Ovary (tissue), 7 donors: ENCODE measurements at regions not wholly inside any gene's neighbourhood (a gene's known extent, or its start where the extent isn't known, plus 50 kb on each side); places are given as distances from the start of the nearest gene placed in this dataset.
A peak's percentile ranks its signal among the peaks of the same experiment; 100 is the strongest.

ENCODE experiments used
- DNase-seq, 5 donors: peaks; one replicate each; pipeline ENCODE4 v3.0.0-alpha.2; 2019 to 2020
- H3K27ac ChIP-seq, 2 donors: fragments of 200-600 bp; one replicate each; pipeline versions ENCODE4 v1.5.1 to v1.8.0; 2019 to 2022
- H3K27me3 ChIP-seq: fragments of 200-600 bp; one replicate; pipeline ENCODE4 v1.8.0; 2022
- H3K36me3 ChIP-seq: fragments of 200-600 bp; sonication (generic); one replicate; pipeline ENCODE4 v1.5.1; 2019
- H3K4me1 ChIP-seq: one replicate; pipeline ENCODE4 v1.8.1; 2013; ENCODE audit warnings: mild to moderate bottlenecking, moderate library complexity; ENCODE audit not compliant: insufficient read depth
- H3K4me3 ChIP-seq: fragments of 200-600 bp; sonication (generic); one replicate; pipeline ENCODE4 v1.5.1; 2017
- H3K9me3 ChIP-seq, 2 donors: fragments of 200-600 bp in 1 of 2; sonication (generic) in 1 of 2; one replicate each; pipeline versions ENCODE4 v1.5.1 to v1.8.1; 2013 to 2019; ENCODE audit warnings: mild to moderate bottlenecking in 1 of 2, moderate library complexity in 1 of 2
- CTCF ChIP-seq, 3 donors: fragments of 450-650 bp in 2 of 3; fragments of 200-600 bp in 1 of 3; IDR thresholded peaks; one replicate each; pipeline versions ENCODE4 v1.5.1 to v1.8.0; 2016 to 2022; ENCODE audit warnings: antibody characterized with exemption in 3 of 3, mild to moderate bottlenecking in 1 of 3
- EP300 ChIP-seq: sonication (generic); formaldehyde crosslinking; IDR thresholded peaks from one replicate; pipeline ENCODE4 v1.6.1; 2017; ENCODE audit warnings: antibody characterized with exemption
- POLR2A ChIP-seq: fragments of 450-650 bp; IDR thresholded peaks from one replicate; pipeline ENCODE4 v1.6.1; 2017; ENCODE audit warnings: antibody characterized with exemption, mild to moderate bottlenecking, moderate library complexity
- WGBS, 3 donors: extraction: QIAGEN DNeasy Blood & Tissue Kit in 1 of 3; methylation state at CpG; one replicate each; pipeline versions ENCODE4 v1.1.5 to v1.1.7; 2013 to 2017; 5-methylcytosine and 5-hydroxymethylcytosine counted together
- intact Hi-C, 4 donors: fragments of 100-400 bp; cut with DNase I; formaldehyde crosslinking; loops; one replicate each; pipeline versions ENCODE4 v1.11.0 to v1.15.1; 2022 to 2023
- donor health status: DM: no; HTN: no; CAD: no; lungs with moderate emphysema.
- donor health status: DM: no; HTN: no; CAD: no.
- donor health status: Bipolar disorder and iron deficiency.
- donor health status: DM: no; HTN: no; CAD: no.
- donor health status: DM: yes; HTN: yes; CAD: no.

GRCh38 chr4:38189445-38189844 lies 229.2 kb downstream of the PTTG2 start:
- peaks cover 5% of the 10 kb centered on the region for H3K4me1 ChIP-seq
- no peaks in the 10 kb centered on the region for H3K36me3 ChIP-seq
- H3K4me3 ChIP-seq, result no peak overlapping the region
- H3K27me3 ChIP-seq, result no peaks in the 10 kb centered on the region
- TF ChIP-seq POLR2A, result no peak
- no peak for TF ChIP-seq CTCF (IDR thresholded peaks at IDR 0.05)
- no peak for TF ChIP-seq EP300
- 33 to 43% (median 43%) methylated on average over 3 of the region's 3 CpGs for WGBS, 3 donors
- DNase-seq, result peak in 1 of 5 donors; percentile 29
- H3K9me3 ChIP-seq, result no peaks in the 10 kb centered on the region
- intact Hi-C loops, result loop anchor here in 2 of 4 donors (10.0 kb wide), 2 partner anchors 125 to 485 kb away; no protein-coding TSS in a partner anchor
- H3K27ac ChIP-seq, result no peak overlapping the region

GRCh38 chr4:38190717-38191178 lies 230.6 kb downstream of the PTTG2 start:
- H3K9me3 ChIP-seq, result no peaks in the 10 kb centered on the region
- peaks cover 5% of the 10 kb centered on the region for H3K4me1 ChIP-seq
- 18 to 26% (median 24%) methylated on average over 4 of the region's 4 CpGs for WGBS, 3 donors
- intact Hi-C loops, result loop anchor here in 1 of 4 donors (10.0 kb wide), 1 partner anchor 134 kb away; no protein-coding TSS in a partner anchor
- H3K27ac ChIP-seq, result peak overlapping the region in 1 of 2 donors; percentile 32
- H3K4me3 ChIP-seq, result no peak overlapping the region
- DNase-seq, result peak in 4 of 5 donors; percentile 24 to 44 (median 36)
- no peaks in the 10 kb centered on the region for H3K27me3 ChIP-seq
- no peak for TF ChIP-seq CTCF (IDR thresholded peaks at IDR 0.05)
- no peak for TF ChIP-seq EP300
- H3K36me3 ChIP-seq, result no peaks in the 10 kb centered on the region

GRCh38 chr4:38192516-38192915 lies 232.3 kb downstream of the PTTG2 start:
- H3K27ac ChIP-seq, result no peak overlapping the region
- no peaks in the 10 kb centered on the region for H3K9me3 ChIP-seq
- 94 to 97% (median 97%) methylated on average over 3 of the region's 3 CpGs for WGBS, 3 donors
- H3K4me1 ChIP-seq, result peaks cover 5% of the 10 kb centered on the region
- no peaks in the 10 kb centered on the region for H3K36me3 ChIP-seq
- intact Hi-C loops, result loop anchor here in 1 of 4 donors (10.0 kb wide), 1 partner anchor 132 kb away; no protein-coding TSS in a partner anchor
- TF ChIP-seq CTCF (IDR thresholded peaks at IDR 0.05) (no peak), EP300 (no peak), POLR2A (no peak)
- no peaks in the 10 kb centered on the region for H3K27me3 ChIP-seq
- no peak for DNase-seq
- H3K4me3 ChIP-seq, result no peak overlapping the region

- intact Hi-C loops, result loop anchor here in 1 of 4 donors (10.0 kb wide), 1 partner anchor 131 kb away; no protein-coding TSS in a partner anchor
- 59 to 78% (median 69%) methylated on average over 2 of the region's 2 CpGs for WGBS, 3 donors
- no peak for DNase-seq
- Histone ChIP-seq H3K4me1 (peaks cover 5% of the 10 kb centered on the region), H3K36me3 (no peaks in the 10 kb centered on the region), H3K27me3 (no peaks in the 10 kb centered on the region), H3K4me3 (no peak overlapping the region), H3K9me3 (no peaks in the 10 kb centered on the region), H3K27ac (no peak overlapping the region)
- TF ChIP-seq CTCF (IDR thresholded peaks at IDR 0.05) (no peak), EP300 (no peak), POLR2A (no peak)
Measured at GRCh38 chr4:38193236-38193863, 233.2 kb downstream of the PTTG2 start.
